HEK293 (cell line): ENCODE measurements at regions not wholly inside any gene's neighbourhood (a gene's known extent, or its start where the extent isn't known, plus 50 kb on each side); places are given as distances from the start of the nearest gene placed in this dataset.

Source experiments
- CTCF ChIP-seq: fragments of 450-650 bp; formaldehyde crosslinking; IDR thresholded peaks from 2 replicates; pipeline ENCODE4 v1.5.1; 2016; ENCODE audit warnings: missing biosample characterization, missing genetic modification characterization
- HIC1 ChIP-seq: fragments of 450-650 bp; formaldehyde crosslinking; IDR thresholded peaks from 2 replicates; pipeline ENCODE4 v1.5.1; 2016; ENCODE audit warnings: missing biosample characterization, missing genetic modification characterization
- KLF9 ChIP-seq: fragments of 450-650 bp; formaldehyde crosslinking; IDR thresholded peaks from 2 replicates; pipeline ENCODE4 v1.5.1; 2016; ENCODE audit warnings: missing biosample characterization, missing genetic modification characterization, low read depth
- ZBTB21 ChIP-seq: fragments of 450-650 bp; formaldehyde crosslinking; IDR thresholded peaks from 2 replicates; pipeline ENCODE4 v1.5.1; 2017; ENCODE audit warnings: missing biosample characterization, missing genetic modification characterization
- ZFP41 ChIP-seq: fragments of 450-650 bp; formaldehyde crosslinking; IDR thresholded peaks from 2 replicates; pipeline ENCODE4 v1.5.1; 2016; ENCODE audit warnings: missing biosample characterization, missing genetic modification characterization, borderline replicate concordance
- ZNF133 ChIP-seq: fragments of 450-650 bp; formaldehyde crosslinking; IDR thresholded peaks from 2 replicates; pipeline ENCODE4 v1.5.1; 2016; ENCODE audit warnings: missing biosample characterization, missing genetic modification characterization
- ZNF174 ChIP-seq: fragments of 450-650 bp; formaldehyde crosslinking; IDR thresholded peaks from 2 replicates; pipeline ENCODE4 v1.5.0; 2017; ENCODE audit warnings: missing biosample characterization, mild to moderate bottlenecking, missing genetic modification characterization
- ZNF560 ChIP-seq: fragments of 450-650 bp; formaldehyde crosslinking; IDR thresholded peaks from 2 replicates; pipeline ENCODE4 v1.5.1; 2017; ENCODE audit warnings: missing biosample characterization, missing genetic modification characterization, borderline replicate concordance
- ZSCAN23 ChIP-seq: fragments of 450-650 bp; formaldehyde crosslinking; IDR thresholded peaks from 2 replicates; pipeline ENCODE4 v1.5.1; 2016; ENCODE audit warnings: missing biosample characterization, missing genetic modification characterization
- TF ChIP-seq, protein P1 (sequence below): fragments of 450-650 bp; formaldehyde crosslinking; IDR thresholded peaks from 2 replicates; pipeline ENCODE4 v1.5.1; 2016; ENCODE audit warnings: missing biosample characterization, missing genetic modification characterization, borderline replicate concordance

GRCh38 chr16:80039777-80040176 lies 439.2 kb upstream of the MAF start:
- TF ChIP-seq ZSCAN23 (tag by site-specific recombination) (no peak), ZBTB21 (tag by site-specific recombination) (no peak), HIC1 (tag by site-specific recombination) (no peak), CTCF (no peak), ZNF174 (tag by site-specific recombination) (no peak), ZNF133 (tag by site-specific recombination) (no peak), ZNF560 (tag by site-specific recombination) (no peak), ZFP41 (tag by site-specific recombination) (no peak), KLF9 (no peak)
- TF ChIP-seq, protein P1, sequence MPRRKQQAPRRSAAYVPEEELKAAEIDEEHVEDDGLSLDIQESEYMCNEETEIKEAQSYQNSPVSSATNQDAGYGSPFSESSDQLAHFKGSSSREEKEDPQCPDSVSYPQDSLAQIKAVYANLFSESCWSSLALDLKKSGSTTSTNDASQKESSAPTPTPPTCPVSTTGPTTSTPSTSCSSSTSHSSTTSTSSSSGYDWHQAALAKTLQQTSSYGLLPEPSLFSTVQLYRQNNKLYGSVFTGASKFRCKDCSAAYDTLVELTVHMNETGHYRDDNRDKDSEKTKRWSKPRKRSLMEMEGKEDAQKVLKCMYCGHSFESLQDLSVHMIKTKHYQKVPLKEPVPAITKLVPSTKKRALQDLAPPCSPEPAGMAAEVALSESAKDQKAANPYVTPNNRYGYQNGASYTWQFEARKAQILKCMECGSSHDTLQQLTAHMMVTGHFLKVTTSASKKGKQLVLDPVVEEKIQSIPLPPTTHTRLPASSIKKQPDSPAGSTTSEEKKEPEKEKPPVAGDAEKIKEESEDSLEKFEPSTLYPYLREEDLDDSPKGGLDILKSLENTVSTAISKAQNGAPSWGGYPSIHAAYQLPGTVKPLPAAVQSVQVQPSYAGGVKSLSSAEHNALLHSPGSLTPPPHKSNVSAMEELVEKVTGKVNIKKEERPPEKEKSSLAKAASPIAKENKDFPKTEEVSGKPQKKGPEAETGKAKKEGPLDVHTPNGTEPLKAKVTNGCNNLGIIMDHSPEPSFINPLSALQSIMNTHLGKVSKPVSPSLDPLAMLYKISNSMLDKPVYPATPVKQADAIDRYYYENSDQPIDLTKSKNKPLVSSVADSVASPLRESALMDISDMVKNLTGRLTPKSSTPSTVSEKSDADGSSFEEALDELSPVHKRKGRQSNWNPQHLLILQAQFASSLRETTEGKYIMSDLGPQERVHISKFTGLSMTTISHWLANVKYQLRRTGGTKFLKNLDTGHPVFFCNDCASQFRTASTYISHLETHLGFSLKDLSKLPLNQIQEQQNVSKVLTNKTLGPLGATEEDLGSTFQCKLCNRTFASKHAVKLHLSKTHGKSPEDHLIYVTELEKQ (tag by site-specific recombination) = no peak
